ENCODE measurements at regions not wholly inside any gene's neighbourhood (a gene's known extent, or its start where the extent isn't known, plus 50 kb on each side); places are given as distances from the start of the nearest gene placed in this dataset.

DNA sequence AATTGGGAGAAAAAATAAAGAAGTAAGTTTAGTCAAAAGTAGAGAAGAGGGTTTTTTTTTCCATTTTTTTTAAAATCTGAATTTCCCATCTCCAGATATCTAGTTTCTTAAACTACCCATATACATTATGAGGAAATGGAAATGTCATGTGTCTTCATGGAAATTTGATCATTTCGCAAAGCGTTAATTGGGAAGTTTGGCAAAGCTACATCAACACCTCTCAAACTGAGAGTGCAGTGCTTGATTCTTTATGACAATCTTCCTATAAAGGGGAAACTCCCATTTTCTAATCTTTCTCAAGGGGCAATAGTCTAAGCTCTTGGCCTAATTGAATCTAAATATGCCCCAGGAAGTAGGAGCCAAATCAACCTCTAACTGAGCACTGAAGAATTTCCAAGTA, 110.4 kb upstream of the INHBA start:
- intact Hi-C loops (cut with DNase I) = no loop called here
- H3K9me3 ChIP-seq = no peaks in the 10 kb centered on the region
- peaks cover 0 to 3% of the 10 kb centered on the region in 2 donors for H3K4me1 ChIP-seq
- TF ChIP-seq, protein P1, sequence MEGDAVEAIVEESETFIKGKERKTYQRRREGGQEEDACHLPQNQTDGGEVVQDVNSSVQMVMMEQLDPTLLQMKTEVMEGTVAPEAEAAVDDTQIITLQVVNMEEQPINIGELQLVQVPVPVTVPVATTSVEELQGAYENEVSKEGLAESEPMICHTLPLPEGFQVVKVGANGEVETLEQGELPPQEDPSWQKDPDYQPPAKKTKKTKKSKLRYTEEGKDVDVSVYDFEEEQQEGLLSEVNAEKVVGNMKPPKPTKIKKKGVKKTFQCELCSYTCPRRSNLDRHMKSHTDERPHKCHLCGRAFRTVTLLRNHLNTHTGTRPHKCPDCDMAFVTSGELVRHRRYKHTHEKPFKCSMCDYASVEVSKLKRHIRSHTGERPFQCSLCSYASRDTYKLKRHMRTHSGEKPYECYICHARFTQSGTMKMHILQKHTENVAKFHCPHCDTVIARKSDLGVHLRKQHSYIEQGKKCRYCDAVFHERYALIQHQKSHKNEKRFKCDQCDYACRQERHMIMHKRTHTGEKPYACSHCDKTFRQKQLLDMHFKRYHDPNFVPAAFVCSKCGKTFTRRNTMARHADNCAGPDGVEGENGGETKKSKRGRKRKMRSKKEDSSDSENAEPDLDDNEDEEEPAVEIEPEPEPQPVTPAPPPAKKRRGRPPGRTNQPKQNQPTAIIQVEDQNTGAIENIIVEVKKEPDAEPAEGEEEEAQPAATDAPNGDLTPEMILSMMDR (IDR thresholded peaks at IDR 0.05) = no peak
- no peak overlapping the region for H3K27ac ChIP-seq
- H3K36me3 ChIP-seq = no peaks in the 10 kb centered on the region
- no peaks in the 10 kb centered on the region for H3K27me3 ChIP-seq
- ATAC-seq = no peak
- H3K4me3 ChIP-seq = no peak overlapping the region
- DNase-seq = no peak

GRCh38 chr7:41811941-41812340, 109.1 kb upstream of the INHBA start:
- no peaks in the 10 kb centered on the region for H3K9me3 ChIP-seq
- DNase-seq = no peak
- no peaks in the 10 kb centered on the region for H3K36me3 ChIP-seq
- intact Hi-C loops (cut with DNase I) = no loop called here
- peaks cover 0 to 3% of the 10 kb centered on the region in 2 donors for H3K4me1 ChIP-seq
- H3K27ac ChIP-seq = no peak overlapping the region
- H3K27me3 ChIP-seq = no peaks in the 10 kb centered on the region
- TF ChIP-seq, protein P1 (IDR thresholded peaks at IDR 0.05) = no peak
- H3K4me3 ChIP-seq = no peak overlapping the region
- ATAC-seq = no peak

GRCh38 chr7:41809940-41810576, 107.2 kb upstream of the INHBA start:
- intact Hi-C loops (cut with DNase I) = no loop called here
- H3K27ac ChIP-seq = no peak overlapping the region
- H3K4me1 ChIP-seq = peaks cover 0 to 3% of the 10 kb centered on the region in 2 donors
- ATAC-seq = peak; percentile 54
- H3K9me3 ChIP-seq = no peaks in the 10 kb centered on the region
- TF ChIP-seq, protein P1 (IDR thresholded peaks at IDR 0.05) = no peak
- no peak overlapping the region for H3K4me3 ChIP-seq
- DNase-seq = peak in 1 of 4 donors; percentile 46
- no peaks in the 10 kb centered on the region for H3K36me3 ChIP-seq
- H3K27me3 ChIP-seq = no peaks in the 10 kb centered on the region

- TF ChIP-seq, protein P1 (IDR thresholded peaks at IDR 0.05) = no peak
- H3K27ac ChIP-seq = no peak overlapping the region
- intact Hi-C loops (cut with DNase I) = no loop called here
- H3K4me1 ChIP-seq = peaks cover 0 to 3% of the 10 kb centered on the region in 2 donors
- no peaks in the 10 kb centered on the region for H3K9me3 ChIP-seq
- ATAC-seq (peak; percentile 30), DNase-seq (peak in 1 of 4 donors; percentile 41)
- H3K27me3 ChIP-seq = no peaks in the 10 kb centered on the region
- no peak overlapping the region for H3K4me3 ChIP-seq
- no peaks in the 10 kb centered on the region for H3K36me3 ChIP-seq
These were observed 106.6 kb upstream of the INHBA start for GRCh38 chr7:41809529-41809939.

GRCh38 chr7:41809116-41809515, 106.2 kb upstream of the INHBA start:
- Histone ChIP-seq H3K27ac (no peak overlapping the region), H3K36me3 (no peaks in the 10 kb centered on the region), H3K27me3 (no peaks in the 10 kb centered on the region), H3K4me1 (peaks cover 0 to 3% of the 10 kb centered on the region in 2 donors), H3K4me3 (no peak overlapping the region), H3K9me3 (no peaks in the 10 kb centered on the region)
- DNase-seq (no peak), ATAC-seq (no peak)
- TF ChIP-seq, protein P1 (IDR thresholded peaks at IDR 0.05) = no peak
- intact Hi-C loops (cut with DNase I) = no loop called here
